ENCODE measurements at regions not wholly inside any gene's neighbourhood (a gene's known extent, or its start where the extent isn't known, plus 50 kb on each side); places are given as distances from the start of the nearest gene placed in this dataset.

DNA sequence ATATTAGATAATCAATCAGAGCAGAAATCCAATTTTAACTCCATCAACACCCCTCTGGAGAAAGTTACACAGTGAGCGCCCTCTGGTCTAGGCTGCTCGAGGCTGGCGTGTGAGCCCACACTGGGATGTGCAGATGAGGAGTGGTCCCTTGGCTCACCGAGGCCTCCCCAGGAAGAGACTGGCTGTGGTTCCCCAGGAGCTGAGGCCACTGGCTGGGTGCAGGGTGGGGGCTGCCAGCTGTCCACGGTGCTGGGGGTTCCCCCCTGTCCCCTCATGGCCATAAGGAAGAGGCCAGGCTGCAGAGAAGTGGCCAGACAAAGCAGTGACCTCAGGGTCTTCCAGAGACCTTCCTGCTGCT, 750.7 kb downstream of the BRD1 start:
- H3F3A ChIP-seq (ENCODE audit: insufficient read depth): no peaks in the 10 kb centered on the region
- H3K27ac ChIP-seq (ENCODE audit: low read depth, low read length): no peak overlapping the region
- H3K79me2 ChIP-seq (ENCODE audit: insufficient read depth, low read length): no peaks in the 10 kb centered on the region
- H3K9me2 ChIP-seq (replicated peaks; ENCODE audit: insufficient read depth, low read length): no peaks in the 10 kb centered on the region
- H3K36me3 ChIP-seq (ENCODE audit: low read length): no peaks in the 10 kb centered on the region
- no peak overlapping the region for H3K9ac ChIP-seq (ENCODE audit: low read length)
- TF ChIP-seq EZH2phosphoT487 (conservative IDR thresholded peaks at IDR 0.05; ENCODE audit: low read length): no peak
- no peak for TF ChIP-seq CTCF (IDR thresholded peaks at IDR 0.05; ENCODE audit: insufficient read depth, low read length, poor library complexity, severe bottlenecking)
- no peaks in the 10 kb centered on the region for H3K27me3 ChIP-seq (ENCODE audit: low read length)
- no peak overlapping the region for H3K4me3 ChIP-seq (ENCODE audit: insufficient read depth, low read length, poor library complexity, severe bottlenecking)
- no peak overlapping the region for H3K4me2 ChIP-seq (ENCODE audit: low read depth, low read length, poor library complexity, severe bottlenecking)
- H2AFZ ChIP-seq (ENCODE audit: low read depth, low read length, severe bottlenecking): no peak overlapping the region
- H4K20me1 ChIP-seq (ENCODE audit: low read depth, low read length): no peaks in the 10 kb centered on the region
- no peaks in the 10 kb centered on the region for H3K9me3 ChIP-seq (ENCODE audit: insufficient read depth, low read length)

GRCh38 chr22:49076300-49077035, 751.2 kb downstream of the BRD1 start:
- Histone ChIP-seq H3K79me2 (ENCODE audit: insufficient read depth, low read length) (no peaks in the 10 kb centered on the region), H3K27ac (ENCODE audit: low read depth, low read length) (no peak overlapping the region), H3K9me3 (ENCODE audit: insufficient read depth, low read length) (no peaks in the 10 kb centered on the region), H3K9ac (ENCODE audit: low read length) (no peak overlapping the region), H3K4me3 (ENCODE audit: insufficient read depth, low read length, poor library complexity, severe bottlenecking) (no peak overlapping the region), H3K36me3 (ENCODE audit: low read length) (no peaks in the 10 kb centered on the region), H4K20me1 (ENCODE audit: low read depth, low read length) (no peaks in the 10 kb centered on the region), H3K27me3 (ENCODE audit: low read length) (no peaks in the 10 kb centered on the region), H3F3A (ENCODE audit: insufficient read depth) (no peaks in the 10 kb centered on the region), H2AFZ (ENCODE audit: low read depth, low read length, severe bottlenecking) (no peak overlapping the region), H3K9me2 (replicated peaks; ENCODE audit: insufficient read depth, low read length) (no peaks in the 10 kb centered on the region), H3K4me2 (ENCODE audit: low read depth, low read length, poor library complexity, severe bottlenecking) (no peak overlapping the region)
- no peak for TF ChIP-seq EZH2phosphoT487 (conservative IDR thresholded peaks at IDR 0.05; ENCODE audit: low read length)
- TF ChIP-seq CTCF (IDR thresholded peaks at IDR 0.05; ENCODE audit: insufficient read depth, low read length, poor library complexity, severe bottlenecking): no peak

DNA sequence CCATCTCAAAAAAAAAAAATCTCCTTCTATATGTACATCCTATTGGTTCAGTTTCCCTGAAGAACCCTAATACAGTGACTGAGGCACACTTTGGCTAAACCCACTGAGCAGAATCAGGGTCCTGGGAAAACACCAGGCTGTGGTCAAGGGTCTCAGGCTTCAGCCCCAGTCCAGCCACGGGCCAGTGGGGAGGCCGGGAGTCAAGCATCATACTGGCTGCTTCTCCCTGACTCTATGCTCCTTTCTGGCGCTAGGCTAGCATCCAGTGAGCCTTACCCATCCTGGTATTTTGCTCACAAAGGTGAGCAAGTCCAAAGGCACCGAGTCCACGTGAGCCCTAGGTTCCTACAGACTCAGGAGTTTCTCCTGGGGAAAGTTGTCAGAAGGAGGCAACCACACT, 752.5 kb downstream of the BRD1 start:
- Histone ChIP-seq H3K4me3 (ENCODE audit: insufficient read depth, low read length, poor library complexity, severe bottlenecking) (no peak overlapping the region), H4K20me1 (ENCODE audit: low read depth, low read length) (no peaks in the 10 kb centered on the region), H3K4me2 (ENCODE audit: low read depth, low read length, poor library complexity, severe bottlenecking) (no peak overlapping the region), H3K27ac (ENCODE audit: low read depth, low read length) (no peak overlapping the region), H3K9me3 (ENCODE audit: insufficient read depth, low read length) (no peaks in the 10 kb centered on the region), H3F3A (ENCODE audit: insufficient read depth) (no peaks in the 10 kb centered on the region), H3K36me3 (ENCODE audit: low read length) (no peaks in the 10 kb centered on the region), H2AFZ (ENCODE audit: low read depth, low read length, severe bottlenecking) (no peak overlapping the region), H3K27me3 (ENCODE audit: low read length) (no peaks in the 10 kb centered on the region), H3K9ac (ENCODE audit: low read length) (no peak overlapping the region), H3K79me2 (ENCODE audit: insufficient read depth, low read length) (no peaks in the 10 kb centered on the region), H3K9me2 (replicated peaks; ENCODE audit: insufficient read depth, low read length) (no peaks in the 10 kb centered on the region)
- TF ChIP-seq EZH2phosphoT487 (conservative IDR thresholded peaks at IDR 0.05; ENCODE audit: low read length) (no peak), CTCF (IDR thresholded peaks at IDR 0.05; ENCODE audit: insufficient read depth, low read length, poor library complexity, severe bottlenecking) (no peak)
